H1 (cell line): ENCODE measurements at regions not wholly inside any gene's neighbourhood (a gene's known extent, or its start where the extent isn't known, plus 50 kb on each side); places are given as distances from the start of the nearest gene placed in this dataset.

Source experiments
- CBX8 ChIP-seq: fragments of 300-800, 300-1000 bp; sonication (generic); IDR thresholded peaks from 2 replicates; pipeline ENCODE4 v1.7.1; 2016; ENCODE audit warnings: low read depth, low read length, borderline replicate concordance
- CHD2 ChIP-seq: IDR thresholded peaks from 2 replicates; pipeline ENCODE4 v1.6.1; 2012; ENCODE audit warnings: low read length, improper control_type of control experiment
- EP300 ChIP-seq, 2 experiments: IDR thresholded peaks; 1 replicate in 1 of 2; 2 replicates in 1 of 2; pipeline ENCODE4 v1.6.1; 2011 to 2012; ENCODE audit warnings: low read depth in 2 of 2, low read length in 2 of 2, mild to moderate bottlenecking in 2 of 2, borderline replicate concordance in 1 of 2, inconsistent platforms in 1 of 2, moderate library complexity in 1 of 2
- FOSL1 ChIP-seq: IDR thresholded peaks from 2 replicates; pipeline ENCODE4 v1.6.1; 2011; ENCODE audit warnings: mild to moderate bottlenecking, low read depth, low read length, moderate library complexity; ENCODE audit not compliant: insufficient read depth
- KDM1A ChIP-seq: fragments of 200-600, 300-600 bp; sonication (generic); IDR thresholded peaks from 2 replicates; pipeline ENCODE4 v1.7.1; 2016; ENCODE audit warnings: mild to moderate bottlenecking, low read length, borderline replicate concordance
- NANOG ChIP-seq: IDR thresholded peaks from 2 replicates; pipeline ENCODE4 v1.6.1; 2011; ENCODE audit warnings: low read length, low read depth, mild to moderate bottlenecking, inconsistent platforms; ENCODE audit not compliant: insufficient read depth, poor library complexity, severe bottlenecking
- NRF1 ChIP-seq: IDR thresholded peaks from 2 replicates; pipeline ENCODE4 v1.6.1; 2011; ENCODE audit warnings: mild to moderate bottlenecking, low read depth, low read length, improper control_type of control experiment
- RAD21 ChIP-seq, 2 experiments: IDR thresholded peaks in 1 of 2; conservative IDR thresholded peaks in 1 of 2; 2 replicates each; pipeline ENCODE4 v1.6.1; 2011; ENCODE audit warnings: low read depth in 2 of 2, low read length in 2 of 2, improper control_type of control experiment in 1 of 2, inconsistent platforms in 1 of 2, mild to moderate bottlenecking in 1 of 2, moderate library complexity in 1 of 2

DNA sequence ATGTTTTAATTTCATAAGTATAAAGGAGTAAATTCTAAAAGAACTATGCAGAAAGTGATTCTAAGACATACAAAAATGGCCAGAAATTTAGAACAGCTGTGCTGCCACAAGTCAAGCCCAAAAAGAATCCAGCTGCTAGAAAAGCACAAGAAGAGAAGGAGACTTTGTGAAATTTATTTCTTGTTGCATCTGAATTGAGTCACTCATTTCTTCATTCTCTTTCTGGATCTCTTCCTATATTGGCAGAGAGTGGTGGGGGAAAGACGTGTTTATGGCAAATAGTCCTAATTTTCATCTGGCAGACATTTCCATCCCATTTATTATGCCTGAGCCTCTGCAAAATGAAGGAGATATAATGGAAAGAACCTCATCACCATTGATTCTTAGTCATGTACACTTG lies 139.6 kb upstream of the CTTNBP2NL start (continued):
- TF ChIP-seq NANOG (no peak), RAD21 (IDR thresholded peaks at IDR 0.05 in 1 of 2, conservative IDR thresholded peaks at IDR 0.05 in 1 of 2; ENCODE audit: low read depth in 2 of 2, low read length in 2 of 2) (no peak), KDM1A (no peak), NRF1 (no peak), CHD2 (no peak), FOSL1 (no peak), EP300 (IDR thresholded peaks at IDR 0.05; ENCODE audit: borderline replicate concordance in 1 of 2, low read depth in 2 of 2, low read length in 2 of 2) (no peak), CBX8 (no peak)
